NB4 (cell line): ENCODE measurements at regions not wholly inside any gene's neighbourhood (a gene's known extent, or its start where the extent isn't known, plus 50 kb on each side); places are given as distances from the start of the nearest gene placed in this dataset.

Experiments
- DNase-seq: peaks from one replicate; pipeline ENCODE4 v3.0.0; 2010; ENCODE audit warnings: low read depth
- H3K4me3 ChIP-seq: one replicate; pipeline ENCODE4 v1.5.1; 2011; ENCODE audit warnings: mild to moderate bottlenecking, low read depth, low read length, moderate library complexity
- CTCF ChIP-seq: IDR thresholded peaks from one replicate; pipeline ENCODE4 v1.5.1; 2012; ENCODE audit warnings: low read depth, low read length
- MAX ChIP-seq: IDR thresholded peaks from 2 replicates; pipeline ENCODE4 v1.6.1; 2011; ENCODE audit warnings: low read depth, low read length
- MYC ChIP-seq: IDR thresholded peaks from 2 replicates; pipeline ENCODE4 v1.6.1; 2011; ENCODE audit warnings: low read depth, low read length
- POLR2A ChIP-seq: IDR thresholded peaks from 2 replicates; pipeline ENCODE4 v1.6.1; 2011; ENCODE audit warnings: mild to moderate bottlenecking; ENCODE audit not compliant: insufficient read length; ENCODE audit errors: extremely low read depth

- DNase-seq, result no peak
- H3K4me3 ChIP-seq, result no peak overlapping the region
- TF ChIP-seq MYC (no peak), MAX (no peak), CTCF (no peak), POLR2A (no peak)
Measured at GRCh38 chr9:18237776-18238175, 236.2 kb upstream of the ADAMTSL1 start.

- TF ChIP-seq POLR2A (no peak), CTCF (no peak), MAX (no peak), MYC (no peak)
- H3K4me3 ChIP-seq, result no peak overlapping the region
- no peak for DNase-seq
Measured at GRCh38 chr9:18238254-18238653, 235.7 kb upstream of the ADAMTSL1 start.

GRCh38 chr9:18238752-18239447 lies 235.1 kb upstream of the ADAMTSL1 start:
- TF ChIP-seq MAX (no peak), CTCF (no peak), POLR2A (no peak), MYC (no peak)
- no peak overlapping the region for H3K4me3 ChIP-seq
- no peak for DNase-seq

GRCh38 chr9:18240213-18240612 lies 233.7 kb upstream of the ADAMTSL1 start:
- H3K4me3 ChIP-seq, result no peak overlapping the region
- TF ChIP-seq CTCF, result no peak
- TF ChIP-seq MAX, result no peak
- no peak for TF ChIP-seq MYC
- DNase-seq, result no peak

- DNase-seq, result no peak
- no peak overlapping the region for H3K4me3 ChIP-seq
- TF ChIP-seq CTCF, result no peak
- TF ChIP-seq MAX, result no peak
- TF ChIP-seq POLR2A, result no peak
- no peak for TF ChIP-seq MYC
Measured at GRCh38 chr9:18245911-18246310, 228.0 kb upstream of the ADAMTSL1 start.

GRCh38 chr9:18250053-18250452 lies 223.9 kb upstream of the ADAMTSL1 start:
- TF ChIP-seq MYC (no peak), MAX (no peak), POLR2A (no peak), CTCF (no peak)
- H3K4me3 ChIP-seq, result no peak overlapping the region
- DNase-seq, result no peak
